ENCODE measurements at regions not wholly inside any gene's neighbourhood (a gene's known extent, or its start where the extent isn't known, plus 50 kb on each side); places are given as distances from the start of the nearest gene placed in this dataset.
"Not testable (repeated sequence)": the region's sequence is repeated elsewhere in the genome, so short reads cannot be mapped to it uniquely, and the experiment has no call there.

- Mint-ChIP-seq H3K4me3 (no peak overlapping the region), H3K9me3 (peaks cover 0 to 10% (median 2%) of the 10 kb centered on the region in 9 donors), H3K27me3 (peaks cover 0 to 5% (median 0%) of the 10 kb centered on the region in 5 donors), H3K4me1 (no peaks in the 10 kb centered on the region), H3K36me3 (no peaks in the 10 kb centered on the region), H3K27ac (no peak overlapping the region)
- ATAC-seq (no peak), DNase-seq (no peak)
- POLR2A ChIA-PET: no interaction called here
These were observed 487.1 kb downstream of the KCNT2 start for GRCh38 chr1:196121181-196121580.

DNA sequence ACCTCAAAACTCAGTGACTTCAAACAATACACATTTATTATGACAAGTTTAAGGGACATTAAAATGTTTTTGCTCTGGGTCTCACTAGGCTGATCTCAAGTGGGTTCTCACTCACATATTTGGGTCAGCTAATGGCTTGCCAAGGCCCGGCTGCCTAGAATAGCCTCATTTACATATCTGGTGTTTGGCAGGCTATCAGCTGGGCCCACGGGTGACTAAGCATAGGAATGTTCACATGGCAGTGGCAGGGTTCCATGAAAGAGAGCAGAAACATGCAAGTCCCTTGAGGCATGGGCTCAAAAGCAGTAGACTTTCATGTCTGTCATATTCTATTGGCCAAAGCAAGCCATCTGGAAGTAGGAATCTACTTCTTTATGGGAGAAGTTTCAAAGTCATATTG, 492.6 kb downstream of the KCNT2 start:
- Mint-ChIP-seq H3K9me3 (peaks cover 0 to 20% (median 3%) of the 10 kb centered on the region in 9 donors), H3K27me3 (peaks cover 0 to 5% (median 0%) of the 10 kb centered on the region in 5 donors), H3K4me3 (no peak overlapping the region), H3K4me1 (no peaks in the 10 kb centered on the region), H3K36me3 (no peaks in the 10 kb centered on the region), H3K27ac (no peak overlapping the region)
- no peak for ATAC-seq
- POLR2A ChIA-PET: no interaction called here
- no peak for DNase-seq

DNA sequence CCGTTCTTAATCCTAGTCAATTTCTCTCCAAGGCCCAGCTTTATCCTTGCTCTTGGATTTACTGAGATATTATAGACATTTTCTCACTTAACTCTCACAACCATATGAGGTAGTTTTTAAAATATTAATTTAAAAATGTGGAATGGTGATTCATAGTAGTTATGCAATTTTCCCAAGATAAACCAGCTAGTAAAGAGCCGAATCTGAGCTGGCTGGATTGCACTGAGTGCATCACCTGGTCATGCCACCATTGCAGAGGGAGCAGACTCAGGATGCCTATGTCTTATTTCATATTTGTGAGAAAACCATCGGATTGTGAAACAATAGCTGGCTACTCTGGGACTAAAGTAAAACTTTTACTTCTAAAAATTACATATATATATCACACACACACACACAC, 494.0 kb downstream of the KCNT2 start:
- no peaks in the 10 kb centered on the region for H3K4me1 Mint-ChIP-seq
- H3K36me3 Mint-ChIP-seq: no peaks in the 10 kb centered on the region
- DNase-seq: no peak
- no peak overlapping the region for H3K4me3 Mint-ChIP-seq
- H3K9me3 Mint-ChIP-seq: peaks cover 0 to 20% (median 5%) of the 10 kb centered on the region in 9 donors
- peaks cover 0 to 5% (median 0%) of the 10 kb centered on the region in 5 donors for H3K27me3 Mint-ChIP-seq
- no peak for ATAC-seq
- H3K27ac Mint-ChIP-seq: no peak overlapping the region
- POLR2A ChIA-PET: no interaction called here

DNA sequence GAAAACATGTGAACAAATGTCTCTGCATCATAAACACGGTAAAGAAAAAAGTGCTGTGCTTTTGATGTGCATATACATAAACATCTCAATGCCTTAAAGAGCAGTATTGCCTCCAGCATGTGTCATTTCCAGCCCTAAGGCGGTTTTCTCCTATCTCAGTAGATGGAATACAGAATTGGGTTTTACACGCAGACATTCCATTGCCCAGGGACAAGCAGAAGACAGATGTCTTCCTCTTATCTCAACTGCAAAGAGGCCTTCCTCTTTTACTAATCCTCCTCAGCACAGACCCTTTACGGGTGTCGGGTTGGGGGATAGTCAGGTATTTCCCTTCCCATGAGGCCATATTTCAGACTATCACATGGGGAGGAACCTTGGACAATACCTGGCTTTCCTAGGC, 499.2 kb downstream of the KCNT2 start:
- POLR2A ChIA-PET, H3K4me3 Mint-ChIP-seq, DNase-seq, H3K4me1 Mint-ChIP-seq, ATAC-seq, H3K36me3 Mint-ChIP-seq, H3K27ac Mint-ChIP-seq, H3K27me3 Mint-ChIP-seq: not testable (repeated sequence)
- H3K9me3 Mint-ChIP-seq: peaks cover 0 to 22% (median 6%) of the 10 kb centered on the region in 9 donors

DNA sequence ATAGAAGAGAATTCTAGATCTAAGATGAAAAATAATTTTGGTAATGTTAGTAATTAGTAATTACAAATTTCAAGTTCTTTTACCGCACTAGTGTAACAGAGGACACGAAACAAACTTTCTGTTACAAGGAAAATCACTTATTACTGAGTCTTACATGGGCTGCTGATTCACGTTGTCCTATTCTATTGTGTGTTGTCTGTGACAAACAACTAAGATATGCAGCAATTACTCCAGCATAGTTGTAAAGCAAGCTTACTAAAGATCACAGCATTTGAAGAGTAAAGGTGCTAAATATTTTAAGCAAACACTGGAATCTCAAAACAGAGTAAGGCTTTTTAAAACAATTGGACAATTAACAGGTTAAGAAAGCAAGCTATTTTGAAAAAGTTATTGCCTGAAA, 502.3 kb downstream of the KCNT2 start:
- H3K36me3 Mint-ChIP-seq: peaks cover 0 to 1% (median 0%) of the 10 kb centered on the region in 3 donors
- H3K27ac Mint-ChIP-seq: no peak overlapping the region
- no peaks in the 10 kb centered on the region for H3K27me3 Mint-ChIP-seq
- DNase-seq: no peak
- no peak overlapping the region for H3K4me3 Mint-ChIP-seq
- POLR2A ChIA-PET: no interaction called here
- ATAC-seq: no peak
- H3K4me1 Mint-ChIP-seq: no peaks in the 10 kb centered on the region
- H3K9me3 Mint-ChIP-seq: peaks cover 0 to 42% (median 14%) of the 10 kb centered on the region in 9 donors

- peaks cover 0 to 39% (median 9%) of the 10 kb centered on the region in 9 donors for H3K9me3 Mint-ChIP-seq
- H3K36me3 Mint-ChIP-seq: peaks cover 0 to 4% (median 0%) of the 10 kb centered on the region in 3 donors
- H3K27me3 Mint-ChIP-seq: no peaks in the 10 kb centered on the region
- no peak for ATAC-seq
- H3K4me3 Mint-ChIP-seq: no peak overlapping the region
- POLR2A ChIA-PET: no interaction called here
- no peaks in the 10 kb centered on the region for H3K4me1 Mint-ChIP-seq
- H3K27ac Mint-ChIP-seq: no peak overlapping the region
- DNase-seq: no peak
These were observed 505.4 kb downstream of the KCNT2 start for GRCh38 chr1:196102826-196103225.

GRCh38 chr1:196098000-196098399, 510.2 kb downstream of the KCNT2 start:
- ATAC-seq: no peak
- Mint-ChIP-seq H3K27me3 (no peaks in the 10 kb centered on the region), H3K36me3 (peaks cover 0 to 4% (median 0%) of the 10 kb centered on the region in 3 donors), H3K9me3 (peaks cover 0 to 25% (median 9%) of the 10 kb centered on the region in 9 donors), H3K27ac (no peak overlapping the region), H3K4me3 (no peak overlapping the region), H3K4me1 (no peaks in the 10 kb centered on the region)
- no peak for DNase-seq
- POLR2A ChIA-PET: no interaction called here

GRCh38 chr1:196094821-196095220, 513.4 kb downstream of the KCNT2 start:
- POLR2A ChIA-PET: no interaction called here
- Mint-ChIP-seq H3K27ac (no peak overlapping the region), H3K9me3 (peaks cover 0 to 7% (median 0%) of the 10 kb centered on the region in 9 donors), H3K27me3 (no peaks in the 10 kb centered on the region), H3K4me3 (no peak overlapping the region), H3K36me3 (no peaks in the 10 kb centered on the region), H3K4me1 (no peaks in the 10 kb centered on the region)
- DNase-seq (no peak), ATAC-seq (no peak)

DNA sequence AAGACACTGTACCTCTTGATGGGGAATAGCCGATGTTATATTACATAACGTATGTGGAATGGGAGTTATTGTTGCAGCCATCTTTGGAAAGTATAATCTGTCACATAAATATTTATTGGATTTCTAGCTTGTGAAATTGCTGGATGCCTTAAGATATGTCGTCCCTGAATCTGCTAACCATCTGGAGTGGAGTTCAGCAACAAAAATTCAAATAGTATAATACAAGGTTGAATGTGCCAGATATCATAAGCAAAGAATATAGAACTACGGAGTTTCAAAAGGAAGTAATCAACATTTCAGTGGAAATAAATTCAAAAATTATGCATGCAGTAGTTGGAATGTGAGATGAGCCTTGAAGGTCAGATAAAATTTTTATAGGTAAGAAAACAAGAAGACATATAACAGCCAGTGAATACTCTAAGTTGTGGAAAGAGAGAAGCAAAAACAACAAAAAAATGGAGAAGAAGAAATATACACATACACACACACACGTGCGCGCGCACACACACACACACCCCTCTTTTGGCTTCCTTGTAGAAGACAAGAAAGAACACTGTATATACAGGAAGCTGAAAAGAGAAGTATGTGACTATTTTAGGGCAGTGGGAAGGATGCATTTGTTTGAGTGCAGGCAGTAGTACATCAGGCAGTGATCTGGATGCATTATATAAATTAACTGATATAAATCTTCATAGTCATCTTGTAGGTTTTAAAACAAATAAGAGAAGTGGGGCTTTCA, 516.7 kb downstream of the KCNT2 start:
- DNase-seq (no peak), ATAC-seq (no peak)
- POLR2A ChIA-PET: no interaction called here
- Mint-ChIP-seq H3K27me3 (no peaks in the 10 kb centered on the region), H3K4me1 (no peaks in the 10 kb centered on the region), H3K4me3 (no peak overlapping the region), H3K27ac (no peak overlapping the region), H3K9me3 (peaks cover 0 to 7% (median 0%) of the 10 kb centered on the region in 9 donors), H3K36me3 (no peaks in the 10 kb centered on the region)

- peaks cover 0 to 7% (median 0%) of the 10 kb centered on the region in 9 donors for H3K9me3 Mint-ChIP-seq
- H3K4me3 Mint-ChIP-seq: no peak overlapping the region
- H3K36me3 Mint-ChIP-seq: no peaks in the 10 kb centered on the region
- no peaks in the 10 kb centered on the region for H3K4me1 Mint-ChIP-seq
- H3K27ac Mint-ChIP-seq: no peak overlapping the region
- no peak for ATAC-seq
- POLR2A ChIA-PET: no interaction called here
- DNase-seq: no peak
- no peaks in the 10 kb centered on the region for H3K27me3 Mint-ChIP-seq
These were observed 518.0 kb downstream of the KCNT2 start for GRCh38 chr1:196090226-196090625.

DNA sequence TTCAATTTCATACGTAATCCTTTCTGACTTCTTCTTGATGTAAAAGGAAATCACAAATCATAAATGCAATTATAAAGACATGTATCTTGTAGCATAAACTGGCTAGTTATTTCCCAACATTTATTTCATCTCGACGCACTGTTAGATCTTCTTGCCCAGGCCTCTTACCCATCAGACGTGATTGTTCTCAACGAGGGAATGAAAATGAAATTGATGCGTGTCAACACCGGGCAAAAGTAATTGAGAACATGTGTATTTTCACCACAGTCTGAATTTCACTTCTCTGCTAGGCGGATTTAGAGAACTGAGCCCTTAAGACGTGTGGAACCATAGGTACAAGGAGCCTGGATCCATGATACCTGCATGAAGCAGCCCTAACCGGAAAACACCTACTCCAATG, 519.7 kb downstream of the KCNT2 start:
- Mint-ChIP-seq H3K27ac (no peak overlapping the region), H3K36me3 (no peaks in the 10 kb centered on the region), H3K4me1 (no peaks in the 10 kb centered on the region), H3K9me3 (peaks cover 0 to 7% (median 0%) of the 10 kb centered on the region in 9 donors), H3K27me3 (no peaks in the 10 kb centered on the region), H3K4me3 (no peak overlapping the region)
- ATAC-seq (no peak), DNase-seq (no peak)
- POLR2A ChIA-PET: no interaction called here

DNA sequence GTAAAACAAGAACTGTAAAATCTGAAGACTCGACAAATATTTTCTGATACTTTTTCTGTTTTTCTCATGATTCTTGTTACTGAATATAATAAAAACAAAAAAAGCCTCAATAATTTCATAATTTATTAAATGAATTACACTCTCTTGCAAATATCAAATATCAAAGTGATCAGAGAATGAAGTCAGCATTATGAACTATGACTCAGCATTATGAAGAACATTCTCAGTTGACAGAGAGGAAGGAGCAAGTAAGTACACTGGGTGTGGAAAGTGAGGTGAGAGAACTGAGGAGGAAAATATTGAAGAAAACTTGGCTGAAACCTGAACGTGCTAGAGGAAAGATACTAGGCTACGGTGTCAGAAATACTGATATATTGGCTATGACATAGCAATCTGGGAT, 529.5 kb downstream of the KCNT2 start:
- H3K4me1 Mint-ChIP-seq: no peaks in the 10 kb centered on the region
- no peak overlapping the region for H3K27ac Mint-ChIP-seq
- ATAC-seq (no peak), DNase-seq (no peak)
- peaks cover 0 to 1% (median 0%) of the 10 kb centered on the region in 5 donors for H3K27me3 Mint-ChIP-seq
- POLR2A ChIA-PET: no interaction called here
- H3K9me3 Mint-ChIP-seq: peaks cover 0 to 9% (median 0%) of the 10 kb centered on the region in 9 donors
- H3K4me3 Mint-ChIP-seq: no peak overlapping the region
- no peaks in the 10 kb centered on the region for H3K36me3 Mint-ChIP-seq

DNA sequence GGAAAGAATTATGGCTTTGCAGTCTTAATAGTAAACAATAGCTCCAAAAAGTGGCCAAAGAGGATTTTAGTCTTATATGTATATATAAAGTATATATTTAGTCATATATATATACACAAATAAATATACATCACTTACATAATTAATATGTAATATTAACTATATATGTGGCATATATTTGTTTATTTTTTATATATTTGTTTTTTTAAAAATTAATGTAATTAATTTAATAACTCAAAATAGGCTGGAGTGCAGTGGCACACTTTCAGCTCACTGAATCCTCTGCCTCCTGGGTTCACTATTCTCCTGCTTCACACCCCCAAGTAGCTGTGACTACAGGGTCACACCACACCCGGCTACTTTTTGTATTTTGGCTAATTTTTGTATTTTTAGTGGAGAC, 532.6 kb downstream of the KCNT2 start:
- no peaks in the 10 kb centered on the region for H3K36me3 Mint-ChIP-seq
- H3K4me3 Mint-ChIP-seq: no peak overlapping the region
- peaks cover 0 to 9% (median 0%) of the 10 kb centered on the region in 9 donors for H3K9me3 Mint-ChIP-seq
- H3K27me3 Mint-ChIP-seq: no peaks in the 10 kb centered on the region
- ATAC-seq (no peak), DNase-seq (no peak)
- H3K27ac Mint-ChIP-seq: no peak overlapping the region
- POLR2A ChIA-PET: interaction anchor here (0.6 kb wide), 1 partner anchor 62 kb away, joined by 3 read pairs; no protein-coding TSS in a partner anchor
- H3K4me1 Mint-ChIP-seq: no peaks in the 10 kb centered on the region

DNA sequence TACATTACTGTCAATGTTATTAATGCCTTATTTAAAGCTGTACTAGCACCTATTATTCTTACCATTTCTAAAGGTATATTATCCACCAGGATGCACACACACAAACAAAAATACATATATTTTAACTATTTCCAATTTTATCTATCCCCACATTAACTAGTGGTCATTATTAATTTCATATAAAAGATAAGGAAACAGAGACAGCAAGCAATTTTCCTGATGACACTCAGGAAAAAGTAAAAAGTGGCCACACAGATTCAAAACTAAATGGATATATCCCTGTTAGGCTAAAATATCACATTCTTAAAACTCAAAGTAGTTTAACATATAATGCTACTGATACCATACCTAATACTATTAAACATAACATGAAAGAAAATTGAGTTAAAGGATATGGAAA, 534.1 kb downstream of the KCNT2 start:
- H3K9me3 Mint-ChIP-seq: peaks cover 0 to 9% (median 0%) of the 10 kb centered on the region in 9 donors
- no peaks in the 10 kb centered on the region for H3K36me3 Mint-ChIP-seq
- no peak overlapping the region for H3K27ac Mint-ChIP-seq
- ATAC-seq: no peak
- no peaks in the 10 kb centered on the region for H3K4me1 Mint-ChIP-seq
- H3K4me3 Mint-ChIP-seq: no peak overlapping the region
- no peaks in the 10 kb centered on the region for H3K27me3 Mint-ChIP-seq
- POLR2A ChIA-PET: no interaction called here
- no peak for DNase-seq

All from naive thymus-derived CD8-positive, alpha-beta T cell (primary cell).